Calu3 (cell line): ENCODE measurements at regions not wholly inside any gene's neighbourhood (a gene's known extent, or its start where the extent isn't known, plus 50 kb on each side); places are given as distances from the start of the nearest gene placed in this dataset.
"Not testable (repeated sequence)": the region's sequence is repeated elsewhere in the genome, so short reads cannot be mapped to it uniquely, and the experiment has no call there.

ENCODE experiments used
- BruUV-seq: library from RNA; stranded (reverse); fragments of 400-500 nt; replicated peaks from 2 replicates; lab custom pipeline; 2021; lab: Mats Ljungman, UMichigan
- CTCF ChIA-PET: fragments of 300-600 bp; sonication (Branson Sonifier 250); formaldehyde crosslinking; loops from one replicate; lab custom pipeline; 2022; ENCODE audit warnings: antibody characterized with exemption; lab: Charles Lee
- DNase-seq: peaks from one replicate; pipeline ENCODE4 v3.0.0; 2022
- H3K27ac Mint-ChIP-seq: one replicate; pipeline ENCODE4 v1.8.0; 2022; ENCODE audit warnings: mixed read lengths; ENCODE audit not compliant: unreplicated experiment
- H3K27me3 Mint-ChIP-seq: one replicate; pipeline ENCODE4 v1.8.0; 2022; ENCODE audit warnings: mixed read lengths; ENCODE audit not compliant: unreplicated experiment
- H3K36me3 Mint-ChIP-seq: one replicate; pipeline ENCODE4 v1.8.0; 2022; ENCODE audit warnings: mild to moderate bottlenecking, moderate library complexity, mixed read lengths; ENCODE audit not compliant: insufficient read depth, unreplicated experiment
- H3K4me1 Mint-ChIP-seq: one replicate; pipeline ENCODE4 v1.8.0; 2022; ENCODE audit warnings: mild to moderate bottlenecking, low read depth, mixed read lengths; ENCODE audit not compliant: unreplicated experiment
- H3K4me3 Mint-ChIP-seq: one replicate; pipeline ENCODE4 v1.8.0; 2022; ENCODE audit warnings: mild to moderate bottlenecking, low read depth, moderate library complexity, mixed read lengths; ENCODE audit not compliant: unreplicated experiment
- H3K9me3 Mint-ChIP-seq: one replicate; pipeline ENCODE4 v1.8.0; 2022; ENCODE audit warnings: low read depth, mixed read lengths; ENCODE audit not compliant: unreplicated experiment
- intact Hi-C: fragments of 100-400 bp; cut with micrococcal nuclease; formaldehyde crosslinking; loops from one replicate; pipeline ENCODE4 v1.10.0; 2022; ENCODE audit not compliant: unreplicated experiment
- TF ChIP-seq, protein P1 (sequence below): fragments of 200-600 bp; IDR thresholded peaks from one replicate; pipeline ENCODE4 v1.8.0; 2022; ENCODE audit warnings: antibody characterized with exemption; ENCODE audit not compliant: unreplicated experiment

- Mint-ChIP-seq H3K27me3 (no peaks in the 10 kb centered on the region), H3K36me3 (no peaks in the 10 kb centered on the region), H3K4me1 (no peaks in the 10 kb centered on the region), H3K27ac (no peak overlapping the region), H3K4me3 (no peak overlapping the region), H3K9me3 (peaks cover 2% of the 10 kb centered on the region)
- no peak for DNase-seq
- intact Hi-C loops, result no loop called here
- TF ChIP-seq, protein P1, sequence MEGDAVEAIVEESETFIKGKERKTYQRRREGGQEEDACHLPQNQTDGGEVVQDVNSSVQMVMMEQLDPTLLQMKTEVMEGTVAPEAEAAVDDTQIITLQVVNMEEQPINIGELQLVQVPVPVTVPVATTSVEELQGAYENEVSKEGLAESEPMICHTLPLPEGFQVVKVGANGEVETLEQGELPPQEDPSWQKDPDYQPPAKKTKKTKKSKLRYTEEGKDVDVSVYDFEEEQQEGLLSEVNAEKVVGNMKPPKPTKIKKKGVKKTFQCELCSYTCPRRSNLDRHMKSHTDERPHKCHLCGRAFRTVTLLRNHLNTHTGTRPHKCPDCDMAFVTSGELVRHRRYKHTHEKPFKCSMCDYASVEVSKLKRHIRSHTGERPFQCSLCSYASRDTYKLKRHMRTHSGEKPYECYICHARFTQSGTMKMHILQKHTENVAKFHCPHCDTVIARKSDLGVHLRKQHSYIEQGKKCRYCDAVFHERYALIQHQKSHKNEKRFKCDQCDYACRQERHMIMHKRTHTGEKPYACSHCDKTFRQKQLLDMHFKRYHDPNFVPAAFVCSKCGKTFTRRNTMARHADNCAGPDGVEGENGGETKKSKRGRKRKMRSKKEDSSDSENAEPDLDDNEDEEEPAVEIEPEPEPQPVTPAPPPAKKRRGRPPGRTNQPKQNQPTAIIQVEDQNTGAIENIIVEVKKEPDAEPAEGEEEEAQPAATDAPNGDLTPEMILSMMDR, result no peak
- CTCF ChIA-PET, result no interaction called here
- no TSS peak for BruUV-seq
Measured at GRCh38 chr6:55082021-55082420, 92.3 kb upstream of the HCRTR2 start.

- CTCF ChIA-PET, DNase-seq, H3K4me3 Mint-ChIP-seq, H3K36me3 Mint-ChIP-seq, intact Hi-C loops, BruUV-seq, H3K27ac Mint-ChIP-seq, H3K4me1 Mint-ChIP-seq: not testable (repeated sequence)
- H3K27me3 Mint-ChIP-seq, result peaks cover 32% of the 10 kb centered on the region
- H3K9me3 Mint-ChIP-seq, result peaks cover 15% of the 10 kb centered on the region
Measured at GRCh38 chr6:55088011-55088410, 86.3 kb upstream of the HCRTR2 start.

DNA sequence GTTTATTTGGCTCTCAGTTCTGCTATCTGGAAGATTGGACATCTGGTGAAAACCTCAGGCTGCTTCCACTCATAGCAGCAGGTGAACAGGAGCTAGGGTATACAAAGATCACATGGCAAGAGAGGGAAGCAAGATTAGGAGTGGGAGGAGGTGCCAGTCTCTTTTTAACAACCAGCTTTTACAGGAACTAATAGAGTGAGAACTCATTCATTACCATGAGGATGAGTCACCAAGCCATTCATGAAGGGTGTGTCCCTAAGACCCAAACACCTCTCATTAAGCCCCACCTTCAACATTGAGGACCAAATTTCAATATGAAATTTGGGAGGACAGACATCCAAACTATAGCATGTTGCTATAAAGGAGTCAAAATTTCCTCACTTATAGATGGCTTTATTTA is 85.4 kb upstream of the HCRTR2 start:
- peaks cover 8% of the 10 kb centered on the region for H3K4me1 Mint-ChIP-seq
- H3K36me3 Mint-ChIP-seq, result no peaks in the 10 kb centered on the region
- CTCF ChIA-PET, result no interaction called here
- H3K27ac Mint-ChIP-seq, result no peak overlapping the region
- TF ChIP-seq, protein P1, result no peak
- no TSS peak for BruUV-seq
- no peak overlapping the region for H3K4me3 Mint-ChIP-seq
- peaks cover 32% of the 10 kb centered on the region for H3K27me3 Mint-ChIP-seq
- peaks cover 15% of the 10 kb centered on the region for H3K9me3 Mint-ChIP-seq
- DNase-seq, result no peak
- intact Hi-C loops, result no loop called here

DNA sequence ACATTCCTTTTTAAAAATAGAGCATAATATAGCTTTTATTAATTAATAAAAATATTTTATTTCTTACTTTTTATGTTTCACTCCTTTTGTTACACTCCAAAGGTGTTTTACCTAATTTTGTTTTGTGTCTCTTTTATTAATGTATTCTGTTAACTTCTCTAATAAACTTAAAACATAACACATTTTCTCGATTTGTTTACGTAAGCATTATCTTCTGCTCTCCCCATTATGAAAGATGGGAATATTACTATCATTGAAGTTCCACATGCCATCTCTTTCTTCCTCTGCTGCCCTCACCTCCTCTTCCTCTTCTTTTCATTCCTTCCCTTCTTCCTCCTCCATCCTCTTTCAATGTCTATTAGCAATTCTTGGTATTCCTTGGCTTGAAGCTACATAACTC is 85.0 kb upstream of the HCRTR2 start:
- DNase-seq, result no peak
- no peak overlapping the region for H3K4me3 Mint-ChIP-seq
- intact Hi-C loops, result no loop called here
- H3K27me3 Mint-ChIP-seq, result peaks cover 32% of the 10 kb centered on the region
- CTCF ChIA-PET, result no interaction called here
- TF ChIP-seq, protein P1, result no peak
- H3K4me1 Mint-ChIP-seq, result peaks cover 8% of the 10 kb centered on the region
- H3K27ac Mint-ChIP-seq, result no peak overlapping the region
- H3K36me3 Mint-ChIP-seq, result no peaks in the 10 kb centered on the region
- BruUV-seq, result no TSS peak
- peaks cover 15% of the 10 kb centered on the region for H3K9me3 Mint-ChIP-seq

- no peak overlapping the region for H3K27ac Mint-ChIP-seq
- DNase-seq, result no peak
- H3K4me3 Mint-ChIP-seq, result no peak overlapping the region
- no peaks in the 10 kb centered on the region for H3K27me3 Mint-ChIP-seq
- intact Hi-C loops, result no loop called here
- TF ChIP-seq, protein P1, result no peak
- H3K9me3 Mint-ChIP-seq, result no peaks in the 10 kb centered on the region
- H3K36me3 Mint-ChIP-seq, result no peaks in the 10 kb centered on the region
- H3K4me1 Mint-ChIP-seq, result no peaks in the 10 kb centered on the region
- CTCF ChIA-PET, result no interaction called here
- BruUV-seq, result no TSS peak
Measured at GRCh38 chr6:55100686-55101085, 73.6 kb upstream of the HCRTR2 start.
